ENCODE measurements at regions not wholly inside any gene's neighbourhood (a gene's known extent, or its start where the extent isn't known, plus 50 kb on each side); places are given as distances from the start of the nearest gene placed in this dataset.

- Mint-ChIP-seq H3K9me3 (no peaks in the 10 kb centered on the region), H3K36me3 (ENCODE audit: low read depth) (no peaks in the 10 kb centered on the region), H3K4me1 (peaks cover 8% of the 10 kb centered on the region), H3K27ac (no peak overlapping the region), H3K4me3 (no peak overlapping the region), H3K27me3 (ENCODE audit: low read depth) (no peaks in the 10 kb centered on the region)
- TF ChIP-seq CTCF (IDR thresholded peaks at IDR 0.05; ENCODE audit: unreplicated experiment in 3 of 3), result peak; percentile 19 to 27 (median 27)
Measured at GRCh38 chr6:79431537-79431933, 105.7 kb downstream of the LCA5 start.

GRCh38 chr6:79430913-79431536, 106.2 kb downstream of the LCA5 start:
- Mint-ChIP-seq H3K4me1 (peaks cover 8% of the 10 kb centered on the region), H3K9me3 (no peaks in the 10 kb centered on the region), H3K36me3 (ENCODE audit: low read depth) (no peaks in the 10 kb centered on the region), H3K27ac (no peak overlapping the region), H3K27me3 (ENCODE audit: low read depth) (no peaks in the 10 kb centered on the region), H3K4me3 (no peak overlapping the region)
- no peak for TF ChIP-seq CTCF (IDR thresholded peaks at IDR 0.05; ENCODE audit: unreplicated experiment in 3 of 3)

- Mint-ChIP-seq H3K27me3 (ENCODE audit: low read depth) (no peaks in the 10 kb centered on the region), H3K36me3 (ENCODE audit: low read depth) (no peaks in the 10 kb centered on the region), H3K4me3 (no peak overlapping the region), H3K9me3 (no peaks in the 10 kb centered on the region), H3K27ac (no peak overlapping the region), H3K4me1 (peaks cover 13% of the 10 kb centered on the region)
- no peak for TF ChIP-seq CTCF (IDR thresholded peaks at IDR 0.05; ENCODE audit: unreplicated experiment in 3 of 3)
Measured at GRCh38 chr6:79427721-79428120, 109.5 kb downstream of the LCA5 start.

- H3K36me3 Mint-ChIP-seq (ENCODE audit: low read depth), result no peaks in the 10 kb centered on the region
- no peaks in the 10 kb centered on the region for H3K27me3 Mint-ChIP-seq (ENCODE audit: low read depth)
- H3K4me1 Mint-ChIP-seq, result peaks cover 18% of the 10 kb centered on the region
- H3K9me3 Mint-ChIP-seq, result no peaks in the 10 kb centered on the region
- TF ChIP-seq CTCF (IDR thresholded peaks at IDR 0.05; ENCODE audit: unreplicated experiment in 3 of 3), result no peak
- H3K27ac Mint-ChIP-seq, result no peak overlapping the region
- no peak overlapping the region for H3K4me3 Mint-ChIP-seq
Measured at GRCh38 chr6:79426625-79427278, 110.5 kb downstream of the LCA5 start.

- Mint-ChIP-seq H3K9me3 (no peaks in the 10 kb centered on the region), H3K4me3 (no peak overlapping the region), H3K27me3 (ENCODE audit: low read depth) (no peaks in the 10 kb centered on the region), H3K27ac (no peak overlapping the region), H3K4me1 (peaks cover 24% of the 10 kb centered on the region), H3K36me3 (ENCODE audit: low read depth) (no peaks in the 10 kb centered on the region)
- TF ChIP-seq CTCF (IDR thresholded peaks at IDR 0.05; ENCODE audit: unreplicated experiment in 3 of 3), result no peak
Measured at GRCh38 chr6:79425589-79426311, 111.5 kb downstream of the LCA5 start.

Data from nephron (organoid).